Mesothelial cell of epicardium (in vitro differentiated cells): ENCODE measurements at regions not wholly inside any gene's neighbourhood (a gene's known extent, or its start where the extent isn't known, plus 50 kb on each side); places are given as distances from the start of the nearest gene placed in this dataset.

Experiments
- DNase-seq, 2 experiments: peaks; one replicate each; pipeline ENCODE4 v3.0.0; 2021; ENCODE audit warnings: low spot score in 2 of 2; ENCODE audit not compliant: unreplicated experiment in 2 of 2
- H3K27ac Mint-ChIP-seq: 2 replicates; pipeline ENCODE4 v1.8.0; 2021; ENCODE audit warnings: mixed read lengths
- H3K27me3 Mint-ChIP-seq: 2 replicates; pipeline ENCODE4 v1.8.0; 2021; ENCODE audit warnings: low read depth, mixed read lengths
- H3K36me3 Mint-ChIP-seq: 2 replicates; pipeline ENCODE4 v1.8.0; 2021; ENCODE audit warnings: mixed read lengths
- H3K4me1 Mint-ChIP-seq: 2 replicates; pipeline ENCODE4 v1.8.0; 2021; ENCODE audit warnings: mixed read lengths
- H3K4me3 Mint-ChIP-seq: 2 replicates; pipeline ENCODE4 v1.8.0; 2021; ENCODE audit warnings: mild to moderate bottlenecking, moderate library complexity, mixed read lengths
- H3K9me3 Mint-ChIP-seq: 2 replicates; pipeline ENCODE4 v1.8.0; 2021; ENCODE audit warnings: mixed read lengths
- TF ChIP-seq, protein P1 (sequence below): fragments of 200-600 bp; sonication (generic); IDR thresholded peaks from one replicate; pipeline ENCODE4 v1.5.0; 2021; ENCODE audit warnings: antibody characterized with exemption; ENCODE audit not compliant: unreplicated experiment

GRCh38 chr11:92873551-92873950 lies 95.9 kb upstream of the MTNR1B start:
- H3K9me3 Mint-ChIP-seq: no peaks in the 10 kb centered on the region
- H3K36me3 Mint-ChIP-seq: no peaks in the 10 kb centered on the region
- no peak for DNase-seq
- H3K4me1 Mint-ChIP-seq: peaks cover 12% of the 10 kb centered on the region
- no peak overlapping the region for H3K4me3 Mint-ChIP-seq
- no peak overlapping the region for H3K27ac Mint-ChIP-seq
- TF ChIP-seq, protein P1, sequence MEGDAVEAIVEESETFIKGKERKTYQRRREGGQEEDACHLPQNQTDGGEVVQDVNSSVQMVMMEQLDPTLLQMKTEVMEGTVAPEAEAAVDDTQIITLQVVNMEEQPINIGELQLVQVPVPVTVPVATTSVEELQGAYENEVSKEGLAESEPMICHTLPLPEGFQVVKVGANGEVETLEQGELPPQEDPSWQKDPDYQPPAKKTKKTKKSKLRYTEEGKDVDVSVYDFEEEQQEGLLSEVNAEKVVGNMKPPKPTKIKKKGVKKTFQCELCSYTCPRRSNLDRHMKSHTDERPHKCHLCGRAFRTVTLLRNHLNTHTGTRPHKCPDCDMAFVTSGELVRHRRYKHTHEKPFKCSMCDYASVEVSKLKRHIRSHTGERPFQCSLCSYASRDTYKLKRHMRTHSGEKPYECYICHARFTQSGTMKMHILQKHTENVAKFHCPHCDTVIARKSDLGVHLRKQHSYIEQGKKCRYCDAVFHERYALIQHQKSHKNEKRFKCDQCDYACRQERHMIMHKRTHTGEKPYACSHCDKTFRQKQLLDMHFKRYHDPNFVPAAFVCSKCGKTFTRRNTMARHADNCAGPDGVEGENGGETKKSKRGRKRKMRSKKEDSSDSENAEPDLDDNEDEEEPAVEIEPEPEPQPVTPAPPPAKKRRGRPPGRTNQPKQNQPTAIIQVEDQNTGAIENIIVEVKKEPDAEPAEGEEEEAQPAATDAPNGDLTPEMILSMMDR: no peak
- H3K27me3 Mint-ChIP-seq: no peaks in the 10 kb centered on the region

DNA sequence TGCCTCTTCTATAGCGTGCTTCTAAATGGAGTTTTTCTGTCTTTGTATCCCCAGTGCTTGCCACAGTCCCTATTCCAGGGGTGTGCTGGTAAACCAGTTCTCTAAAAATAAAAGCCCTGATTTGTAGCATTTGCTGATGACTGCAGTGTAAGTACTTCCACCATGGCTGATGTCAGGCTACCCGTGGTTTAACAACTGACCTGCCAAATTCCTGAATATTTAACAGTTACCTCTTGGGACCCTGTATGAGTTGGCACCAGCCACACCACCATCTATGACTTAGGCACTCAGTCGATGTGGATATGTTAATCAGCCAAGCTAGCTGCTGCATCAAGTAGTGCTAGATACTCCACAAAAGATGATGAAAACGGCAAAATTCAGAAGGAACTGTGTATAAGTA lies 94.0 kb upstream of the MTNR1B start:
- TF ChIP-seq, protein P1: no peak
- Mint-ChIP-seq H3K4me1 (peaks cover 5% of the 10 kb centered on the region), H3K36me3 (no peaks in the 10 kb centered on the region), H3K9me3 (no peaks in the 10 kb centered on the region), H3K4me3 (no peak overlapping the region), H3K27ac (no peak overlapping the region), H3K27me3 (no peaks in the 10 kb centered on the region)
- no peak for DNase-seq

DNA sequence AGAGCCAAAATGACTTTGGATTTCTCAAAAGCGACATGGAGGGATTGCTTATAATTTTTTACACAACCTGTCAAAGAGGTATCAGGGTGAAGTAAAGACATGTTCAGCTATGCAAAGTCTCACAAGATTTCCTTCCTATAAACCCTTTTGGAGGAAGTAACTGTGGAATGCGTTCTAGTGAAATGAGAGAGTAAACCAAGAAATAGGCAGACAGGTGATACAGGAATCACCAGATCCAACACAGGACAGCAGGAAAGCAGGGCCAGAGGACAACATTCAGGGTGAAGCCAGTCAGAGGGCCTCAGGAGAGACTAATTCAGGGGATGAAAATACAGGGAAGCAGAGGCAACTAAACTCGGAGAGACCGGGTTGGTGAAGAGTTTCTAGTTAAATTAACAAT lies 90.4 kb upstream of the MTNR1B start:
- TF ChIP-seq, protein P1: no peak
- DNase-seq: no peak
- Mint-ChIP-seq H3K4me3 (no peak overlapping the region), H3K9me3 (peaks cover 5% of the 10 kb centered on the region), H3K4me1 (peaks cover 5% of the 10 kb centered on the region), H3K27me3 (peaks cover 2% of the 10 kb centered on the region), H3K36me3 (peaks cover 13% of the 10 kb centered on the region), H3K27ac (no peak overlapping the region)

DNA sequence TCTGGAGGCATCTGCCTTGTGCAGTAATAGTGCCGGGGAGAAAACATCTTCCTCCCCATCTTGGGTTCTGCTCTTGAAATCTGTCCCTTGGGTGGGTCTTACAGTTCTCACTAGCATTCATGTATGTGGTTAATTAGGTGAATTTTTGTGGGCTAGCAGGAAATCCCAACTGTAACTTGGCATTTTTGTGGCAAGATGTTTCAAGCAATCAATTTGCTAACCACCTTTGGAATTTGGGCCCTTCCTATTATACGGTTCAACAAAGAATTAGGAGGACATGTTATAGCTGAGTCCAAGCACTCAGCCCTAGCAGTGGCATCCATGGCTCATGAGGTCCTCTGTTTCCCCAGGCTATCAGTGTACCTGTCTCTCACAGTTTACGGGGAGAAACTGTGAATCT lies 89.1 kb upstream of the MTNR1B start:
- H3K27me3 Mint-ChIP-seq: peaks cover 2% of the 10 kb centered on the region
- TF ChIP-seq, protein P1: no peak
- no peak for DNase-seq
- no peak overlapping the region for H3K27ac Mint-ChIP-seq
- H3K36me3 Mint-ChIP-seq: peaks cover 16% of the 10 kb centered on the region
- H3K4me1 Mint-ChIP-seq: peaks cover 5% of the 10 kb centered on the region
- peaks cover 10% of the 10 kb centered on the region for H3K9me3 Mint-ChIP-seq
- no peak overlapping the region for H3K4me3 Mint-ChIP-seq

DNA sequence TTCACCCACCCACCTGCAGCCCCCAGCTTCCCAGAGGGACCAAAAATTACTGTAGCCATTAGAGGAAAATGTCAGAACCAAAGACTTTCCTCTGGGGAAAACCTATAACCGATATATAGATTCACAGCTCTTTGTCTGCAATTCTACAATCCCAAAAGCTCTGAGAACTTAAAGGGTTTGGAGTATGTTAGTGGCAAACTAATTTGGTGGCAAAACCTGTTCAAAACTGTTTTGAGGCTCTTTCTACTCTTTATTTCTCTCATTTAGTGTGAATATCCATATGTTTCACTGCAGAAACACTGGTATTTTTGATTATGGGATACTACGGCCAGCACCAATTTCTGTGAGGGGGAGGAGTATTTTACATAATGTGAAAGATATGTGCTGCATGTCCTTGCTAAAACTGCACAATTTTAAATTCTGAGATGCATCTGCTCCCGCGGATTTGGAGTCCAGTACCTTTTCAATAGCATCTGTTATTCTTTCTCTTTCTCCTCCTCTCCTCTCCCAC lies 87.5 kb upstream of the MTNR1B start:
- Mint-ChIP-seq H3K27me3 (peaks cover 2% of the 10 kb centered on the region), H3K4me3 (no peak overlapping the region), H3K4me1 (peaks cover 8% of the 10 kb centered on the region), H3K27ac (no peak overlapping the region), H3K36me3 (peaks cover 16% of the 10 kb centered on the region), H3K9me3 (peaks cover 10% of the 10 kb centered on the region)
- no peak for DNase-seq
- TF ChIP-seq, protein P1: no peak
